OCI-LY1 (cell line): ENCODE measurements at regions not wholly inside any gene's neighbourhood (a gene's known extent, or its start where the extent isn't known, plus 50 kb on each side); places are given as distances from the start of the nearest gene placed in this dataset.

ENCODE experiments used
- EZH2 ChIP-seq: fragments of 200-600 bp; sonication (generic), shearing (Covaris generic); IDR thresholded peaks from 2 replicates; pipeline ENCODE4 v1.8.0; 2017; ENCODE audit warnings: borderline replicate concordance, mixed run types, mild to moderate bottlenecking, antibody characterized with exemption, low read length, moderate library complexity, mixed read lengths
- TF ChIP-seq, protein P1 (sequence below): fragments of 200-600 bp; sonication (generic), shearing (Covaris generic); IDR thresholded peaks from 2 replicates; pipeline ENCODE4 v1.5.1; 2017; ENCODE audit warnings: mild to moderate bottlenecking, antibody characterized with exemption, low read length, moderate library complexity, mixed read lengths

DNA sequence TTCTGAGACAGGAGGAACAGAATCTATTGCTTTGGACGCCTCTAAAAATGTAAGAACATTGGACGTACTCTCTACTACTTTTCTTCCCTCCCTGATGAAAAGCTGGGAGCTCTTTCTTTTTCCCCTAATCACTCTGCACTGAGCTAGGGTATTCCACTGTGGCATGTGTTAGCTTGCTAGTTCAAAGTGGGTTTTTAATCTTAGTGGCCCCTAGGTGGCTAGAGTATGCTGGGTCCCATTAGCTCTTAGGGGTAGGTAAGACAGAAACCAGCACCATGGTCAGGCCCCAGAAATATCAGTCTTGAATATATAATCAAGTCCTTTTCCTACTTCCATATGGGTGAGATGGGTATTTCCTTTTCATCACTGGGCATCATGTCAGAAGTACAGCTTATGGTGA is 945.2 kb upstream of the PTPRD start:
- TF ChIP-seq, protein P1, sequence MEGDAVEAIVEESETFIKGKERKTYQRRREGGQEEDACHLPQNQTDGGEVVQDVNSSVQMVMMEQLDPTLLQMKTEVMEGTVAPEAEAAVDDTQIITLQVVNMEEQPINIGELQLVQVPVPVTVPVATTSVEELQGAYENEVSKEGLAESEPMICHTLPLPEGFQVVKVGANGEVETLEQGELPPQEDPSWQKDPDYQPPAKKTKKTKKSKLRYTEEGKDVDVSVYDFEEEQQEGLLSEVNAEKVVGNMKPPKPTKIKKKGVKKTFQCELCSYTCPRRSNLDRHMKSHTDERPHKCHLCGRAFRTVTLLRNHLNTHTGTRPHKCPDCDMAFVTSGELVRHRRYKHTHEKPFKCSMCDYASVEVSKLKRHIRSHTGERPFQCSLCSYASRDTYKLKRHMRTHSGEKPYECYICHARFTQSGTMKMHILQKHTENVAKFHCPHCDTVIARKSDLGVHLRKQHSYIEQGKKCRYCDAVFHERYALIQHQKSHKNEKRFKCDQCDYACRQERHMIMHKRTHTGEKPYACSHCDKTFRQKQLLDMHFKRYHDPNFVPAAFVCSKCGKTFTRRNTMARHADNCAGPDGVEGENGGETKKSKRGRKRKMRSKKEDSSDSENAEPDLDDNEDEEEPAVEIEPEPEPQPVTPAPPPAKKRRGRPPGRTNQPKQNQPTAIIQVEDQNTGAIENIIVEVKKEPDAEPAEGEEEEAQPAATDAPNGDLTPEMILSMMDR, result no peak
- no peak for TF ChIP-seq EZH2
